Endothelial cell of umbilical vein (primary cell): ENCODE measurements at regions not wholly inside any gene's neighbourhood (a gene's known extent, or its start where the extent isn't known, plus 50 kb on each side); places are given as distances from the start of the nearest gene placed in this dataset.

Source experiments
- BruUV-seq: library from RNA; stranded (reverse); fragments of 400-500 nt; replicated peaks from 2 replicates; lab custom pipeline; 2021; lab: Mats Ljungman, UMichigan
- CTCF ChIA-PET: fragments of 300-600, 350-600 bp; sonication (Branson Sonifier 250); formaldehyde crosslinking; loops from one replicate; lab custom pipeline; 2021; ENCODE audit warnings: antibody characterized with exemption, inconsistent platforms; lab: Charles Lee
- POLR2A ChIA-PET: fragments of 300-600, 350-600 bp; sonication (Branson Sonifier 250); formaldehyde crosslinking; loops from one replicate; lab custom pipeline; 2021; ENCODE audit warnings: antibody characterized with exemption, inconsistent platforms; lab: Charles Lee
- DNase-seq: peaks from one replicate; pipeline ENCODE4 v3.0.0-alpha.2; 2011; ENCODE audit warnings: low read depth, low spot score
- FAIRE-seq: peaks from 2 replicates; lab custom pipeline; 2011; peaks lifted over from hg19 to GRCh38; lab: Jason Lieb, UNC
- H2AFZ ChIP-seq: 2 replicates; pipeline ENCODE4 v1.6.0; 2012; ENCODE audit warnings: low read depth, low read length, control low read depth, inconsistent platforms
- H3K27ac ChIP-seq: 2 replicates; pipeline ENCODE4 v1.5.1; 2011; ENCODE audit warnings: low read depth, mild to moderate bottlenecking, control low read depth, low read length, moderate library complexity; ENCODE audit not compliant: insufficient read depth
- H3K27me3 ChIP-seq, 2 experiments: 2 replicates each; pipeline versions ENCODE4 v1.6.0 to v1.6.1; 2011; ENCODE audit warnings: low read length in 2 of 2, mixed read lengths in 1 of 2; ENCODE audit not compliant: control insufficient read depth in 2 of 2, insufficient read depth in 2 of 2
- H3K36me3 ChIP-seq, 2 experiments: 2 replicates in 1 of 2; 3 replicates in 1 of 2; pipeline ENCODE4 v1.5.1; 2011; ENCODE audit warnings: low read length in 2 of 2, mild to moderate bottlenecking in 1 of 2, moderate library complexity in 1 of 2; ENCODE audit not compliant: control insufficient read depth in 2 of 2, insufficient read depth in 2 of 2; ENCODE audit errors: extremely low read depth in 1 of 2
- H3K4me1 ChIP-seq: 3 replicates; pipeline ENCODE4 v1.5.1; 2011; ENCODE audit warnings: mild to moderate bottlenecking, low read length; ENCODE audit not compliant: control insufficient read depth, insufficient read depth; ENCODE audit errors: extremely low read depth
- H3K4me2 ChIP-seq: 2 replicates; pipeline ENCODE4 v1.6.1; 2011; ENCODE audit warnings: low read length, control low read depth, mixed read lengths; ENCODE audit not compliant: insufficient read depth
- H3K4me3 ChIP-seq, 3 experiments: fragments of 200-600 bp in 1 of 3; sonication (generic), shearing (Covaris generic) in 1 of 3; replicated peaks in 1 of 3; 2 replicates each; pipeline ENCODE4 v1.5.1; 2011 to 2016; ENCODE audit warnings: control low read depth in 3 of 3, low read length in 3 of 3, mild to moderate bottlenecking in 2 of 3, inconsistent platforms in 1 of 3, low read depth in 1 of 3, moderate library complexity in 1 of 3; ENCODE audit not compliant: insufficient read depth in 1 of 3
- H3K79me2 ChIP-seq: 2 replicates; pipeline ENCODE4 v1.6.0; 2012; ENCODE audit warnings: low read length, inconsistent platforms; ENCODE audit not compliant: control insufficient read depth, insufficient read depth
- H3K9ac ChIP-seq: replicated peaks from 2 replicates; pipeline ENCODE3; 2011; ENCODE audit warnings: low read length, control low read depth; ENCODE audit not compliant: insufficient read depth; ENCODE audit errors: extremely low read depth
- H3K9me1 ChIP-seq: replicated peaks from 3 replicates; pipeline ENCODE4 v1.6.0; 2011; ENCODE audit warnings: mild to moderate bottlenecking, low read length; ENCODE audit not compliant: control insufficient read depth, insufficient read depth; ENCODE audit errors: extremely low read depth
- H3K9me3 ChIP-seq: replicated peaks from 2 replicates; pipeline ENCODE4 v1.5.1; 2012; ENCODE audit warnings: low read length, inconsistent platforms; ENCODE audit not compliant: control insufficient read depth, insufficient read depth
- H4K20me1 ChIP-seq: replicated peaks from 2 replicates; pipeline ENCODE3; 2011; ENCODE audit warnings: mild to moderate bottlenecking, low read length; ENCODE audit not compliant: control insufficient read depth, insufficient read depth; ENCODE audit errors: extremely low read depth
- CTCF ChIP-seq, 2 donors: IDR thresholded peaks; 1 replicate in 1 of 2; 2 replicates in 1 of 2; pipeline ENCODE4 v1.5.1; 2011; ENCODE audit warnings: low read length in 2 of 2, mild to moderate bottlenecking in 2 of 2, moderate library complexity in 2 of 2, control low read depth in 1 of 2, inconsistent platforms in 1 of 2, low read depth in 1 of 2; ENCODE audit not compliant: insufficient read depth in 1 of 2; ENCODE audit errors: extremely low read depth in 1 of 2
- EZH2 ChIP-seq: IDR thresholded peaks from 2 replicates; pipeline ENCODE4 v1.6.1; 2012; ENCODE audit warnings: borderline replicate concordance, low read depth, mild to moderate bottlenecking, moderate library complexity, low read length, inconsistent platforms; ENCODE audit not compliant: severe bottlenecking
- FOS ChIP-seq: IDR thresholded peaks from 2 replicates; pipeline ENCODE4 v1.6.1; 2011; ENCODE audit warnings: mild to moderate bottlenecking, low read length, moderate library complexity, borderline replicate concordance; ENCODE audit not compliant: insufficient read depth
- GATA2 ChIP-seq: IDR thresholded peaks from 2 replicates; pipeline ENCODE4 v1.7.0; 2011; ENCODE audit warnings: low read depth, mild to moderate bottlenecking, moderate library complexity, mixed read lengths, low read length; ENCODE audit not compliant: insufficient read length, insufficient read depth
- JUN ChIP-seq: IDR thresholded peaks from 2 replicates; pipeline ENCODE4 v1.6.1; 2011; ENCODE audit warnings: borderline replicate concordance, low read depth; ENCODE audit not compliant: insufficient read length, insufficient read depth
- MAX ChIP-seq: IDR thresholded peaks from 2 replicates; pipeline ENCODE4 v1.6.1; 2011; ENCODE audit not compliant: insufficient read depth, insufficient read length
- MYC ChIP-seq: IDR thresholded peaks from one replicate; pipeline ENCODE4 v1.6.1; 2011; ENCODE audit warnings: mild to moderate bottlenecking, low read depth, low read length
- POLR2A ChIP-seq: IDR thresholded peaks from 2 replicates; pipeline ENCODE4 v1.6.1; 2012; ENCODE audit warnings: low read depth, mild to moderate bottlenecking, control low read depth, low read length
- POLR2AphosphoS5 ChIP-seq: IDR thresholded peaks from 2 replicates; pipeline ENCODE4 v1.6.1; 2012; ENCODE audit warnings: low read depth, mild to moderate bottlenecking, control low read depth, low read length, moderate library complexity; ENCODE audit not compliant: insufficient read depth
- dilution Hi-C: fragments of 300-500 bp; cut with MboI; formaldehyde crosslinking; loops from one replicate; pipeline ENCODE4 v1.15.0; 2019; ENCODE audit warnings: low sequenced_read_pairs; ENCODE audit not compliant: extremely low pct_ligation_motif_present
- intact Hi-C: fragments of 100-400 bp; cut with micrococcal nuclease; formaldehyde crosslinking; loops from one replicate; pipeline ENCODE4 v1.10.0; 2022

GRCh38 chr4:124183926-124184325, 528.6 kb downstream of the ANKRD50 start:
- no peak for DNase-seq
- no peak for FAIRE-seq
- H3K4me2 ChIP-seq = no peak overlapping the region
- CTCF ChIA-PET = no interaction called here
- no peak overlapping the region for H3K27ac ChIP-seq
- no peaks in the 10 kb centered on the region for H3K79me2 ChIP-seq
- no peak overlapping the region for H2AFZ ChIP-seq
- no peaks in the 10 kb centered on the region for H3K27me3 ChIP-seq
- BruUV-seq = no TSS peak
- no peaks in the 10 kb centered on the region for H3K36me3 ChIP-seq
- intact Hi-C loops (no loop called here), dilution Hi-C loops (no loop called here)
- no peak overlapping the region for H3K9ac ChIP-seq
- peaks cover 8% of the 10 kb centered on the region for H3K4me1 ChIP-seq
- TF ChIP-seq CTCF (IDR thresholded peaks at IDR 0.05; ENCODE audit: extremely low read depth in 1 of 2, insufficient read depth in 1 of 2, low read depth in 1 of 2, low read length in 2 of 2) = no peak
- TF ChIP-seq EZH2 = no peak
- TF ChIP-seq GATA2 = no peak
- no peak for TF ChIP-seq FOS
- TF ChIP-seq POLR2AphosphoS5 = no peak
- no peak for TF ChIP-seq MAX
- no peak for TF ChIP-seq MYC
- TF ChIP-seq JUN = no peak
- TF ChIP-seq POLR2A = no peak
- no peaks in the 10 kb centered on the region for H3K9me3 ChIP-seq
- H3K9me1 ChIP-seq = no peaks in the 10 kb centered on the region
- POLR2A ChIA-PET = no interaction called here
- H4K20me1 ChIP-seq = no peaks in the 10 kb centered on the region
- no peak overlapping the region for H3K4me3 ChIP-seq
